DND-41 (cell line): ENCODE measurements at regions not wholly inside any gene's neighbourhood (a gene's known extent, or its start where the extent isn't known, plus 50 kb on each side); places are given as distances from the start of the nearest gene placed in this dataset.

Experiments
- EZH2 ChIP-seq: IDR thresholded peaks from 3 replicates; pipeline ENCODE4 v1.6.1; 2012; ENCODE audit warnings: borderline replicate concordance, low read depth, mild to moderate bottlenecking, moderate library complexity, low read length, inconsistent platforms; ENCODE audit not compliant: severe bottlenecking
- TF ChIP-seq, protein P1 (sequence below): IDR thresholded peaks from 2 replicates; pipeline ENCODE4 v1.5.1; 2012; ENCODE audit warnings: borderline replicate concordance, low read length, moderate library complexity, mild to moderate bottlenecking; ENCODE audit not compliant: poor library complexity, severe bottlenecking; ENCODE audit errors: extremely low read depth

GRCh38 chr1:110285316-110285715 is 53.9 kb upstream of the RBM15 start:
- TF ChIP-seq, protein P1, sequence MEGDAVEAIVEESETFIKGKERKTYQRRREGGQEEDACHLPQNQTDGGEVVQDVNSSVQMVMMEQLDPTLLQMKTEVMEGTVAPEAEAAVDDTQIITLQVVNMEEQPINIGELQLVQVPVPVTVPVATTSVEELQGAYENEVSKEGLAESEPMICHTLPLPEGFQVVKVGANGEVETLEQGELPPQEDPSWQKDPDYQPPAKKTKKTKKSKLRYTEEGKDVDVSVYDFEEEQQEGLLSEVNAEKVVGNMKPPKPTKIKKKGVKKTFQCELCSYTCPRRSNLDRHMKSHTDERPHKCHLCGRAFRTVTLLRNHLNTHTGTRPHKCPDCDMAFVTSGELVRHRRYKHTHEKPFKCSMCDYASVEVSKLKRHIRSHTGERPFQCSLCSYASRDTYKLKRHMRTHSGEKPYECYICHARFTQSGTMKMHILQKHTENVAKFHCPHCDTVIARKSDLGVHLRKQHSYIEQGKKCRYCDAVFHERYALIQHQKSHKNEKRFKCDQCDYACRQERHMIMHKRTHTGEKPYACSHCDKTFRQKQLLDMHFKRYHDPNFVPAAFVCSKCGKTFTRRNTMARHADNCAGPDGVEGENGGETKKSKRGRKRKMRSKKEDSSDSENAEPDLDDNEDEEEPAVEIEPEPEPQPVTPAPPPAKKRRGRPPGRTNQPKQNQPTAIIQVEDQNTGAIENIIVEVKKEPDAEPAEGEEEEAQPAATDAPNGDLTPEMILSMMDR, result no peak
- TF ChIP-seq EZH2, result no peak
